Renal cortex interstitium (tissue), 11 donors: ENCODE measurements at regions not wholly inside any gene's neighbourhood (a gene's known extent, or its start where the extent isn't known, plus 50 kb on each side); places are given as distances from the start of the nearest gene placed in this dataset.

Experiments
- DNase-seq, 11 donors: peaks; one replicate each; pipeline ENCODE4 v3.0.0-alpha.2; 2013; ENCODE audit warnings: low read depth in 9 of 11, low spot score in 4 of 11; ENCODE audit errors: extremely low read depth in 1 of 11

DNA sequence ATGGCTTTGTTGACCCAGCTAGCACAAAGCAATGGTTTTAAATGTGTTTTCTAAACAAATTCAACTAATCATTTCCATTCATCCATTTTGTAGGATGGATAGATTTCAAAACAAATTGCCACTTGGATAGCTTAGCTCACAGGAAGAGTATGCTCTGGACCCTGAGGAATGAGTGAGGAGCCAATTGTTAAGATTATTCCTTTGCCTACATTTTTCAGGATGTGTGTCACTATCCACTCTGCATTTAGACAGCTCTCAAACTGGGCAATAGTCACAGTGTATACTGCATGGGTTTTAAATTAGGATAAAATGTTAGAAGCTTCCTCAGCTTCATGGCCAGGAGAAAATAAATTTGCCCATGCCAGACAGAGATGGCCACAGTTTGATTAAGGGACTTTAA is 605.6 kb upstream of the TEX47 start:
- DNase-seq, result no peak

GRCh38 chr7:89401690-89402089 is 606.2 kb upstream of the TEX47 start:
- DNase-seq, result no peak

DNA sequence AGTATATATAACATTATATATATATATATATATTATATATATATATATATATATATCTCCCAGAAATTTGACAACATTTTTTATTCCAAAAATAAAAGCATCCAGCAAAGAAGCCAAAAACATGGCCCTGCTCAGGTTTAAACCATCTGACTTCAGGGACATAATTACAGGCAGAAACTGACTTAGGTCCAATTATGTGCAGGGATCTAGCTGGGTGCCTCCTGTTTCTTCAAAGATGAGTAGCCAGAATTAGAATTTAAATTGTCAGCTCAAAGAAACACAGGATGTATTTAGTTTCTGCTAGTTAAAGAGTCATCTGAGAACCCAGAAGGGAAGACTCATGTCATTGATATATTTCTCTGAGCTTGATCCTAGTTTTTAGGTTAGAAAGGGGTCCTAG is 656.4 kb upstream of the TEX47 start:
- DNase-seq, result peak in 1 of 11 donors; percentile 8

- no peak for DNase-seq
These were observed 661.0 kb upstream of the TEX47 start for GRCh38 chr7:89456556-89456955.

GRCh38 chr7:89458114-89458513 is 662.6 kb upstream of the TEX47 start:
- DNase-seq, result no peak

GRCh38 chr7:89474456-89474855 is 678.9 kb upstream of the TEX47 start:
- DNase-seq, result no peak

- DNase-seq, result no peak
These were observed 676.3 kb upstream of the STEAP1 start for GRCh38 chr7:89477991-89478390.

DNA sequence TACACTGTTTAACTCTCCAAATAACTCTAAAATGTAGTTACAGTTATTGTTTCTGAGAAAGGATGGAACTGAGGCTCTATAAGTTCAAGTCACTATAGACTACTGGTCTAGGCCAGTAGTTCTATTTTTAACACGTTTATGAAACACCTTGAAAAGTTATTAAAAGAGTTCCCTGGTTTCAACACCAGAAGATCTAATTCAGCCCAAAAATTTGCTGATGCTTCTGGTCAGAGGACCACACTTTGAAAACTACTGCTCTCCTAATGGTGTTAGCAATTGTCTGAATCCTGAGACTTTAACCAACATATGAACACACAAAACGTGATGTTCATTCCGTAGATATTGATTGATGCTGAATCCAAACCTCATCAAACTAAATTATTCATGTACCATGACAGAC is 658.6 kb upstream of the STEAP1 start:
- DNase-seq, result no peak

GRCh38 chr7:89500084-89500483 is 654.2 kb upstream of the STEAP1 start:
- no peak for DNase-seq

- no peak for DNase-seq
These were observed 651.0 kb upstream of the STEAP1 start for GRCh38 chr7:89503281-89503680.

- DNase-seq, result no peak
These were observed 647.2 kb upstream of the STEAP1 start for GRCh38 chr7:89507034-89507433.

GRCh38 chr7:89511900-89512299 is 642.4 kb upstream of the STEAP1 start:
- no peak for DNase-seq

GRCh38 chr7:89514970-89515369 is 639.3 kb upstream of the STEAP1 start:
- no peak for DNase-seq

- no peak for DNase-seq
These were observed 636.5 kb upstream of the STEAP1 start for GRCh38 chr7:89517815-89518214.

DNA sequence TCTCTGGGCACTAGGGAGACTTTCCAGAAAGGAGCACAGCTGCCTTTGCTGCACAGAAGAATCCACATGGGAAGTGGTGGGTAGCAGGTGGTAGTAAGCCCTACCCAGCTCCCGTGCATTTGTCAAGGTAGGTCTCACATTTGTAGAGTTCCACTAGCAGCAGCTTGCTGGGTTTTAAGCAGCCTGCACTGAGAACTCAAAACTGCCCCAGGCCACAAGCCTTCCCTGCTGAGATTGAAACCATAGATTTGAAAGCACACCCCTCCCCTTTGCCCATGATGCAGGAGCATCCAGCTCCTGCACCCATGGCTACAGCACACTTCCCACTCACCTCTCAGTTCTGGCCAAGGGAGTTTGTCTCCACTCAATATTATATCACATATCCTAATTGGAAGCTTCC is 604.5 kb upstream of the STEAP1 start:
- DNase-seq, result no peak

- DNase-seq, result no peak
These were observed 600.1 kb upstream of the STEAP1 start for GRCh38 chr7:89554209-89554608.

DNA sequence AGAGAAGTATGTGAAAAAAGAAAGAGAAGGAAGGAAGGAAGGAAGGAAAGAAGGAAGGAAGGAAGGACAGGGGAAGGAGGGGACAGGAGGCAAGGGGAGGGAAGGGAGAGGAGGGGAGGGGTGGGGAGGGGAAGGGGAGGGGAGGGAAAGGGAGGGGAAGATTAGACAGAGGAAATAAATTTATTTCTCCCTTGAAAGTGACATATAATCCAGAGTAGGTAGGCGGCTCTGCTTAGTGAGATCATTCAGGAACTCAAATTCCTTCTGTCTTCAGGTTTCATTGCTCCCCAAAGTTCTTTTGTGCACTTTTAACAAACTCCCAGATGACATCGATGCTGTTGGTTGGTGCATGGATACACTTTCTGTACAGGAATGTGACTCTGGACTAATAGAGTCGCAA is 594.7 kb upstream of the STEAP1 start:
- DNase-seq, result no peak

DNA sequence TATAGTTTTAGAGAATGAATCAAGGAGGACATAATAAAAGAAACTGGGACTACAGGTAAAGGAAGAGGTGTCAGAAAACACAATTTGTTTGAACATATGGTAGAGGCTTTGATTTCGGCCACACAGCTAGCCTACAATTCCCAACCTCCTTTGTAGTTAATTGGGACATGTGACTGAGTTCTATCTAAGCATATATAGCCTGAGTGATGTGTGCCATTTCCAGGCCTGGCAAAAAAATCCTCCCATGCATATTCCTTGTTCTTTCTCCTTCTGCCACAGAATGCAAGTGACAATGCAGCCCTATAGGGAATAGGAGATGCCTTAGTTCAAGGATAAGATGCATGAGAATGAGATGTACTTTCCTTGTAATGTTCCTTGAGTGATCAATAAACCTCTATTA is 590.7 kb upstream of the STEAP1 start:
- no peak for DNase-seq

GRCh38 chr7:89584896-89585295 is 569.4 kb upstream of the STEAP1 start:
- no peak for DNase-seq

GRCh38 chr7:89593125-89593524 is 561.1 kb upstream of the STEAP1 start:
- DNase-seq, result no peak

DNA sequence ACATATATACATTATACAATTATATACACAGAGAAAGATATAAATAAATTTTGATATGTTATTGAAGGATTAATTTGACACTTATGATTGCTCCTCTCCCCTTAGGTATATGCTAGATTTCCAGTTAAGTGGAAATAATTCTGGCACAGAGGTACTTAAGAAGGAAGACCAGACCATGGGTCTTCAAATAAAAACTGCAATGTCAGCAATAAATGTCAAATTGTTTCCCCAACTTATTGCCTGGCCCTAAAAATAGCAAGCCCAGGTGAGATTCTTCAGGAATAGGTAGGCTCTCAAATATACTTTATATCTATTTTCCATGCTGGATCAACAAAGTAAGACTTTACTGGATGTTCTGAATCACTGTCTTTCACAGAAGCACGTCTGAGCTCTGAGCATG is 551.3 kb upstream of the STEAP1 start:
- DNase-seq, result no peak

DNA sequence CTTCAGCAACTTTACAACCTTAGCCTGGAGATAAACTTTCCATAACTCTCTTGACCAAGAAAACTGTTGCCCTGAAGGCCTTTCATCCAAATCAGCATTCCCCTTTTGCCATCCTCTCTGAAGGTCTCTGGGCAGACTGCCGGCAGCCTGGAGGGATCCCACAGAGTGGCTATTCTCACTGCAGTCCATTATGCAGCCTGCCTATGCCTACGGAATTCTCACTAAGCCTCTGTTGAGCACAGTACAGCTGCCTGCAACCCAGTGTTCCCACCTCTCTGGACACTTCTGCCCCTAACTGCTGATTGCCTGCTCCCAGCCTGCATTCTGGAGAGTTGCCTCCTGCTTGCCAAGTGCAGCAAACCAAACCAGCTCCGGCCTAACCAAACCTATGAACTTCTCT is 548.9 kb upstream of the STEAP1 start:
- no peak for DNase-seq
